ENCODE measurements at regions not wholly inside any gene's neighbourhood (a gene's known extent, or its start where the extent isn't known, plus 50 kb on each side); places are given as distances from the start of the nearest gene placed in this dataset.

GRCh38 chr6:2385471-2385983, 140.1 kb upstream of the GMDS start:
- no peak for TF ChIP-seq CTCF (IDR thresholded peaks at IDR 0.05; ENCODE audit: poor library complexity, severe bottlenecking)
- Histone ChIP-seq H3K27ac (ENCODE audit: poor library complexity, severe bottlenecking) (no peak overlapping the region), H3K4me1 (ENCODE audit: insufficient read depth, poor library complexity, severe bottlenecking) (no peaks in the 10 kb centered on the region), H3K36me3 (ENCODE audit: low read depth) (no peaks in the 10 kb centered on the region), H3K27me3 (ENCODE audit: insufficient read depth, poor library complexity, severe bottlenecking) (no peaks in the 10 kb centered on the region), H3K9me3 (ENCODE audit: severe bottlenecking) (no peaks in the 10 kb centered on the region), H3K4me3 (ENCODE audit: severe bottlenecking) (no peak overlapping the region)
- DNase-seq (ENCODE audit: low spot score) = no peak
- no peak for ATAC-seq (ENCODE audit: low read depth)

GRCh38 chr6:2384528-2384927, 139.1 kb upstream of the GMDS start:
- H3K9me3 ChIP-seq (ENCODE audit: severe bottlenecking) = no peaks in the 10 kb centered on the region
- H3K4me3 ChIP-seq (ENCODE audit: severe bottlenecking) = no peak overlapping the region
- no peaks in the 10 kb centered on the region for H3K27me3 ChIP-seq (ENCODE audit: insufficient read depth, poor library complexity, severe bottlenecking)
- ATAC-seq (ENCODE audit: low read depth) (no peak), DNase-seq (ENCODE audit: low spot score) (no peak)
- H3K4me1 ChIP-seq (ENCODE audit: insufficient read depth, poor library complexity, severe bottlenecking) = peaks cover 2% of the 10 kb centered on the region
- no peak overlapping the region for H3K27ac ChIP-seq (ENCODE audit: poor library complexity, severe bottlenecking)
- no peak for TF ChIP-seq CTCF (IDR thresholded peaks at IDR 0.05; ENCODE audit: poor library complexity, severe bottlenecking)
- H3K36me3 ChIP-seq (ENCODE audit: low read depth) = no peaks in the 10 kb centered on the region

DNA sequence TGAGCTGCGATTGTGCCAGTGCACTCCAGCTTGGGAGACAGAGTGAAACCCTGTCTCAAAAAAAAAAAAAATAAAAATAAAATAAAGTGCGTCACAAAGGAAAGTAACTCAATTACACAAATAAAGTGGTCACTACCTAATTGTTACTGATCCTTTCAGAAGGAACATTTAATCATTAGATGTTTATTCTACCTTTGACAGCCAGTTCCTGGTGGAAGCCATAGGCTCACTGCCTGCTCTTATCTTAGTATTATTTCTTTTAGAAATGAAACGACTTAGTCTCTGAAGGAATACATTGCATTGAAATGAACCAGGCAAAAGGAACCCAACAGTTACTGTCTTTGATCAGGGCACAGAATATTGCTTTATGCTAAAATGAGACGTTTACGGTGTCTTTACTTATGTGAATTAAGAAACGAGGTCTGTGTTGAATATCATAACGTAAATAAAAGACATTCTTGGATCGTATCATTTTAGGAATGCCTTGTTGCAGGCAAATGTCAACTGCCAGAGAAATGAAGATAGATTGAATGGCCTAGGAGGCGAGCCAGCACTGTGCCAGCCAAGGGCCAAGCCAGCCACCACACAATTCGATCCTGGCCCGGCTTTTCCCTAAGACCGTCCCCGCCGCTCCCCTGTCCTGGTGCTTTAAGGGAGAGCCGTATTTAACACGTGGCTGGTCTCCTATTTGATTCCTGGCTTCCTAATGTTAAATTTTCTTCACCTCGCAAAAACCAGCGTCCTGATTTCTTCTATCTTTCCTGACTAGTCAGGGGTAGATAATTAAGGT, 136.7 kb upstream of the GMDS start:
- H3K27me3 ChIP-seq (ENCODE audit: insufficient read depth, poor library complexity, severe bottlenecking) = no peaks in the 10 kb centered on the region
- no peaks in the 10 kb centered on the region for H3K9me3 ChIP-seq (ENCODE audit: severe bottlenecking)
- TF ChIP-seq CTCF (IDR thresholded peaks at IDR 0.05; ENCODE audit: poor library complexity, severe bottlenecking) = no peak
- no peaks in the 10 kb centered on the region for H3K36me3 ChIP-seq (ENCODE audit: low read depth)
- DNase-seq (ENCODE audit: low spot score) (no peak), ATAC-seq (ENCODE audit: low read depth) (no peak)
- H3K4me3 ChIP-seq (ENCODE audit: severe bottlenecking) = no peak overlapping the region
- no peak overlapping the region for H3K27ac ChIP-seq (ENCODE audit: poor library complexity, severe bottlenecking)
- peaks cover 17% of the 10 kb centered on the region for H3K4me1 ChIP-seq (ENCODE audit: insufficient read depth, poor library complexity, severe bottlenecking)

DNA sequence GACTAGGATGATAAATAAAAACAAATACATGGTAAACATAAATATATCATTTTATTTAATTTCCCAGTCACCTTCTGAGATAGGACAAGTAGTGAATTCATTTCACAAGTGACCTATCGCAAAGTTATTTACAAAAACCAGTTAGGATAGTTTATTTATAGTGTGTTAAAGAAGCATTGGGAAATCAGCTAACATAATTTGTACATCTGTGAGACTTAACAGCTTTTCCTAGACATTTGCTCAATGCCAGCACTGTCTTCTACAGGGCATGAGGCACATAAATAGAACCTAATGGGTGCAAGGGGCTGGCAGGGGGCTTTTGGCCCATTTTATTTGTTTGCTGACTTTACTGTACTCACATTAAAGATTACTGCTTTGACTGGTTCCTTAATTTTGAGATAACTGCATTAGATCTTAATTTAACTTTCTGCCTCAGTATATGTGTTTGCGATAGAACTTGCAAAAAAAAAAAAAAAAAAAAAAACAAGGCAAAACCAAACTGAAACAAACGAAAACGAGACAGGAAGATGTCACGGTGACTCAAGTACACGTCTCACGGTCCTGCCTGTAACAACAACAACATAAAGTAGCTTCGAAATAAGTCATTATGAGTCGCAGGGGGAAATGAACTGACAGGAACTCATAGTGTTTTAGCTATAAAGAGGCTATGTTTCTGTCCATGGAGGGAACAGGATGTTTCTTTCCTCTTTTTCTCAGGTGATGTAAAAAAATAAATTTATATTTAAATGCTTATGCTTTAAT, 133.7 kb upstream of the GMDS start:
- Histone ChIP-seq H3K4me1 (ENCODE audit: insufficient read depth, poor library complexity, severe bottlenecking) (peaks cover 17% of the 10 kb centered on the region), H3K27ac (ENCODE audit: poor library complexity, severe bottlenecking) (peak overlapping the region; percentile 21), H3K4me3 (ENCODE audit: severe bottlenecking) (no peak overlapping the region), H3K27me3 (ENCODE audit: insufficient read depth, poor library complexity, severe bottlenecking) (no peaks in the 10 kb centered on the region), H3K9me3 (ENCODE audit: severe bottlenecking) (no peaks in the 10 kb centered on the region), H3K36me3 (ENCODE audit: low read depth) (no peaks in the 10 kb centered on the region)
- TF ChIP-seq CTCF (IDR thresholded peaks at IDR 0.05; ENCODE audit: poor library complexity, severe bottlenecking) = no peak
- ATAC-seq (ENCODE audit: low read depth) = peak; percentile 59; the same call in 1 of the 3 replicates
- no peak for DNase-seq (ENCODE audit: low spot score)

All from RWPE2 (cell line).